Left ventricle myocardium inferior (tissue), 1 donor: ENCODE measurements at regions not wholly inside any gene's neighbourhood (a gene's known extent, or its start where the extent isn't known, plus 50 kb on each side); places are given as distances from the start of the nearest gene placed in this dataset.

Experiments
- DNase-seq: peaks from one replicate; pipeline ENCODE4 v3.0.0-alpha.2; 2020
- H3K27ac ChIP-seq: fragments of 200-600 bp; replicated peaks from 2 replicates; pipeline ENCODE4 v1.8.0; 2021
- H3K27me3 ChIP-seq: fragments of 200-600 bp; 2 replicates; pipeline ENCODE4 v1.8.0; 2021; ENCODE audit warnings: low read depth
- H3K36me3 ChIP-seq: fragments of 200-600 bp; 2 replicates; pipeline ENCODE4 v1.8.0; 2021
- H3K4me1 ChIP-seq: fragments of 200-600 bp; 2 replicates; pipeline ENCODE4 v1.8.0; 2021
- H3K4me3 ChIP-seq: fragments of 200-600 bp; 2 replicates; pipeline ENCODE4 v1.8.0; 2021; ENCODE audit warnings: mild to moderate bottlenecking, moderate library complexity
- H3K9me3 ChIP-seq: fragments of 200-600 bp; replicated peaks from 2 replicates; pipeline ENCODE4 v1.8.0; 2021
- intact Hi-C: fragments of 100-400 bp; cut with micrococcal nuclease; formaldehyde crosslinking; loops from one replicate; pipeline ENCODE4 v1.11.0; 2022
- TF ChIP-seq, protein P1 (sequence below): fragments of 200-600 bp; IDR thresholded peaks from 2 replicates; pipeline ENCODE4 v1.8.0; 2021; ENCODE audit warnings: antibody characterized with exemption, mild to moderate bottlenecking, borderline replicate concordance
- donor health status: DM: no; HTN: yes; CAD: no; lungs with severe emphysema.

GRCh38 chr2:26530696-26531095 is 52.8 kb upstream of the OTOF start:
- no peak overlapping the region for H3K27ac ChIP-seq
- H3K27me3 ChIP-seq: peaks cover 37% of the 10 kb centered on the region
- H3K9me3 ChIP-seq: no peaks in the 10 kb centered on the region
- H3K4me3 ChIP-seq: no peak overlapping the region
- peaks cover 9% of the 10 kb centered on the region for H3K4me1 ChIP-seq
- TF ChIP-seq, protein P1, sequence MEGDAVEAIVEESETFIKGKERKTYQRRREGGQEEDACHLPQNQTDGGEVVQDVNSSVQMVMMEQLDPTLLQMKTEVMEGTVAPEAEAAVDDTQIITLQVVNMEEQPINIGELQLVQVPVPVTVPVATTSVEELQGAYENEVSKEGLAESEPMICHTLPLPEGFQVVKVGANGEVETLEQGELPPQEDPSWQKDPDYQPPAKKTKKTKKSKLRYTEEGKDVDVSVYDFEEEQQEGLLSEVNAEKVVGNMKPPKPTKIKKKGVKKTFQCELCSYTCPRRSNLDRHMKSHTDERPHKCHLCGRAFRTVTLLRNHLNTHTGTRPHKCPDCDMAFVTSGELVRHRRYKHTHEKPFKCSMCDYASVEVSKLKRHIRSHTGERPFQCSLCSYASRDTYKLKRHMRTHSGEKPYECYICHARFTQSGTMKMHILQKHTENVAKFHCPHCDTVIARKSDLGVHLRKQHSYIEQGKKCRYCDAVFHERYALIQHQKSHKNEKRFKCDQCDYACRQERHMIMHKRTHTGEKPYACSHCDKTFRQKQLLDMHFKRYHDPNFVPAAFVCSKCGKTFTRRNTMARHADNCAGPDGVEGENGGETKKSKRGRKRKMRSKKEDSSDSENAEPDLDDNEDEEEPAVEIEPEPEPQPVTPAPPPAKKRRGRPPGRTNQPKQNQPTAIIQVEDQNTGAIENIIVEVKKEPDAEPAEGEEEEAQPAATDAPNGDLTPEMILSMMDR: no peak
- no peak for DNase-seq
- intact Hi-C loops: no loop called here
- no peaks in the 10 kb centered on the region for H3K36me3 ChIP-seq

DNA sequence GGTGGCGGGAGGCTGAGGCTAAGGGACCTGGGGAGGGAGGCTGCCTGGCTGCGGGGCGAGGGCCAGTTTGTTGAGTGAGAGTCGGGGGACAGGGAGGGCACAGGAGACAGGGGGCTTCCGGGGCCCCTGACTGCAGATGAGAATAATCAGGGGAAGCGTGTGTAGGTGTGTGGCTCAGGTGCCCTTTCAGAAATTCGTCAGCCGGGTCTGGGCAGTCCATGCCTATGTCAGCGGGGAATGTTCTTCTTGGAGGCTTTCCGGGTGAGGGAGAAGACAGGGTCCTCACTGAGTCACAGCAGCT is 52.3 kb upstream of the OTOF start:
- Histone ChIP-seq H3K27ac (no peak overlapping the region), H3K36me3 (no peaks in the 10 kb centered on the region), H3K4me3 (no peak overlapping the region), H3K9me3 (no peaks in the 10 kb centered on the region), H3K4me1 (peaks cover 9% of the 10 kb centered on the region), H3K27me3 (peaks cover 37% of the 10 kb centered on the region)
- TF ChIP-seq, protein P1: no peak
- intact Hi-C loops: no loop called here
- DNase-seq: no peak

GRCh38 chr2:26529406-26530239 is 51.7 kb upstream of the OTOF start:
- H3K27ac ChIP-seq: no peak overlapping the region
- H3K9me3 ChIP-seq: no peaks in the 10 kb centered on the region
- intact Hi-C loops: no loop called here
- peaks cover 7% of the 10 kb centered on the region for H3K4me1 ChIP-seq
- no peaks in the 10 kb centered on the region for H3K36me3 ChIP-seq
- TF ChIP-seq, protein P1: no peak
- peaks cover 37% of the 10 kb centered on the region for H3K27me3 ChIP-seq
- no peak for DNase-seq
- H3K4me3 ChIP-seq: no peak overlapping the region

GRCh38 chr2:26528836-26529235 is 50.9 kb upstream of the OTOF start:
- no peak overlapping the region for H3K4me3 ChIP-seq
- no peak overlapping the region for H3K27ac ChIP-seq
- intact Hi-C loops: no loop called here
- H3K36me3 ChIP-seq: no peaks in the 10 kb centered on the region
- no peaks in the 10 kb centered on the region for H3K4me1 ChIP-seq
- H3K9me3 ChIP-seq: no peaks in the 10 kb centered on the region
- no peak for DNase-seq
- TF ChIP-seq, protein P1: no peak
- H3K27me3 ChIP-seq: peaks cover 44% of the 10 kb centered on the region

- Histone ChIP-seq H3K9me3 (no peaks in the 10 kb centered on the region), H3K27ac (no peak overlapping the region), H3K27me3 (peaks cover 53% of the 10 kb centered on the region), H3K4me3 (no peak overlapping the region), H3K4me1 (no peaks in the 10 kb centered on the region), H3K36me3 (no peaks in the 10 kb centered on the region)
- intact Hi-C loops: no loop called here
- TF ChIP-seq, protein P1: no peak
- DNase-seq: no peak
Measured at GRCh38 chr2:26527726-26528585, 50.0 kb upstream of the OTOF start.
